ENCODE measurements at regions not wholly inside any gene's neighbourhood (a gene's known extent, or its start where the extent isn't known, plus 50 kb on each side); places are given as distances from the start of the nearest gene placed in this dataset.

GRCh38 chr15:31513178-31513577 lies 186.5 kb downstream of the KLF13 start:
- FAIRE-seq (no peak), DNase-seq (ENCODE audit: low read depth in 1 of 2, low spot score in 1 of 2) (no peak), ATAC-seq (no peak)
- CTCF ChIA-PET = interaction anchor here (0.7 to 1.5 kb wide), 2 partner anchors 23 to 78 kb away, joined by 3 to 4 read pairs; no protein-coding TSS in a partner anchor
- Histone ChIP-seq H3K9me3 (0 out of 3 replicates have a peak, but pooled peaks cover 4% of the 10 kb centered on the region), H3K27ac (no peak overlapping the region), H3K4me2 (no peak overlapping the region), H3K4me3 (no peak overlapping the region), H3K4me1 (no peaks in the 10 kb centered on the region)
- POLR2A ChIA-PET = no interaction called here
- WGBS (ENCODE audit: missing lambda C conversion rate) = 59% methylated on average over 7 of the region's 7 CpGs
- no peak for TF ChIP-seq SMC3 (IDR thresholded peaks at IDR 0.05)
- TF ChIP-seq ZSCAN20 (CRISPR knock-in tag; IDR thresholded peaks at IDR 0.05) = no peak
- no peak for TF ChIP-seq HEYL (CRISPR knock-in tag; IDR thresholded peaks at IDR 0.05)
- no peak for TF ChIP-seq ATOH8 (CRISPR knock-in tag; IDR thresholded peaks at IDR 0.05; ENCODE audit: low read depth)
- no peak for TF ChIP-seq CBX8 (IDR thresholded peaks at IDR 0.05)
- no peak for TF ChIP-seq EP300 (IDR thresholded peaks at IDR 0.05)
- TF ChIP-seq NR3C1 (IDR thresholded peaks at IDR 0.05) = no peak
- TF ChIP-seq CBX2 (IDR thresholded peaks at IDR 0.05; ENCODE audit: borderline replicate concordance, low read depth) = no peak
- TF ChIP-seq HES2 (IDR thresholded peaks at IDR 0.05) = no peak
- no peak for TF ChIP-seq NFE2L2 (conservative IDR thresholded peaks at IDR 0.05; ENCODE audit: low read length)
- no peak for TF ChIP-seq KDM1A (IDR thresholded peaks at IDR 0.05; ENCODE audit: low read depth)
- no peak for TF ChIP-seq MYC (IDR thresholded peaks at IDR 0.05; ENCODE audit: borderline replicate concordance, low read length)
- TF ChIP-seq POLR2A (IDR thresholded peaks at IDR 0.05; ENCODE audit: low read length) = no peak

GRCh38 chr15:31516440-31516839 lies 189.8 kb downstream of the KLF13 start:
- Histone ChIP-seq H3K4me1 (no peaks in the 10 kb centered on the region), H3K9me3 (no peaks in the 10 kb centered on the region), H3K4me3 (no peak overlapping the region), H3K27ac (no peak overlapping the region), H3K4me2 (no peak overlapping the region)
- FAIRE-seq = no peak
- DNase-seq (ENCODE audit: low read depth in 1 of 2, low spot score in 1 of 2) = no peak
- CTCF ChIA-PET = no interaction called here
- POLR2A ChIA-PET = no interaction called here
- ATAC-seq = no peak
- 0% methylated on average over 1 of the region's 1 CpG for WGBS (ENCODE audit: missing lambda C conversion rate)
- no peak for TF ChIP-seq FOSB (CRISPR knock-in tag; IDR thresholded peaks at IDR 0.05)
- no peak for TF ChIP-seq BCL3 (IDR thresholded peaks at IDR 0.05)
- no peak for TF ChIP-seq FOXS1 (CRISPR knock-in tag; IDR thresholded peaks at IDR 0.05)
- no peak for TF ChIP-seq RFX5 (IDR thresholded peaks at IDR 0.05)
- TF ChIP-seq NPAS2 (CRISPR knock-in tag; IDR thresholded peaks at IDR 0.05; ENCODE audit: borderline replicate concordance) = no peak
- no peak for TF ChIP-seq POLR2A (IDR thresholded peaks at IDR 0.05; ENCODE audit: low read length)
- no peak for TF ChIP-seq CHD2 (IDR thresholded peaks at IDR 0.05; ENCODE audit: low read length, partially characterized antibody)
- TF ChIP-seq POLR2AphosphoS2 (conservative IDR thresholded peaks at IDR 0.05; ENCODE audit: low read length) = no peak
- TF ChIP-seq HDAC2 (IDR thresholded peaks at IDR 0.05) = no peak
- TF ChIP-seq HOXB5 (CRISPR knock-in tag; IDR thresholded peaks at IDR 0.05) = no peak
- TF ChIP-seq HES2 (IDR thresholded peaks at IDR 0.05) = no peak
- no peak for TF ChIP-seq NFE2L2 (conservative IDR thresholded peaks at IDR 0.05; ENCODE audit: low read length)
- no peak for TF ChIP-seq KDM5A (IDR thresholded peaks at IDR 0.05)
- no peak for TF ChIP-seq RAD21 (conservative IDR thresholded peaks at IDR 0.05 in 1 of 2, IDR thresholded peaks at IDR 0.05 in 1 of 2)
- TF ChIP-seq RARB (CRISPR knock-in tag; IDR thresholded peaks at IDR 0.05) = no peak
- TF ChIP-seq CBX8 (IDR thresholded peaks at IDR 0.05) = no peak
- no peak for TF ChIP-seq ESRRA (IDR thresholded peaks at IDR 0.05; ENCODE audit: borderline replicate concordance, low read length)
- no peak for TF ChIP-seq KDM1A (IDR thresholded peaks at IDR 0.05; ENCODE audit: low read depth)
- no peak for TF ChIP-seq JUN (IDR thresholded peaks at IDR 0.05)

Measured in A549 (cell line).